ENCODE measurements at regions not wholly inside any gene's neighbourhood (a gene's known extent, or its start where the extent isn't known, plus 50 kb on each side); places are given as distances from the start of the nearest gene placed in this dataset.

- TF ChIP-seq CTCF (IDR thresholded peaks at IDR 0.05) (no peak), EP300 (IDR thresholded peaks at IDR 0.05) (no peak), POLR2A (IDR thresholded peaks at IDR 0.05; ENCODE audit: low read depth) (no peak), POLR2AphosphoS5 (IDR thresholded peaks at IDR 0.05) (no peak)
Observed at GRCh38 chr5:31100781-31101310, 92.6 kb upstream of the CDH6 start.
